ENCODE measurements at regions not wholly inside any gene's neighbourhood (a gene's known extent, or its start where the extent isn't known, plus 50 kb on each side); places are given as distances from the start of the nearest gene placed in this dataset.

DNA sequence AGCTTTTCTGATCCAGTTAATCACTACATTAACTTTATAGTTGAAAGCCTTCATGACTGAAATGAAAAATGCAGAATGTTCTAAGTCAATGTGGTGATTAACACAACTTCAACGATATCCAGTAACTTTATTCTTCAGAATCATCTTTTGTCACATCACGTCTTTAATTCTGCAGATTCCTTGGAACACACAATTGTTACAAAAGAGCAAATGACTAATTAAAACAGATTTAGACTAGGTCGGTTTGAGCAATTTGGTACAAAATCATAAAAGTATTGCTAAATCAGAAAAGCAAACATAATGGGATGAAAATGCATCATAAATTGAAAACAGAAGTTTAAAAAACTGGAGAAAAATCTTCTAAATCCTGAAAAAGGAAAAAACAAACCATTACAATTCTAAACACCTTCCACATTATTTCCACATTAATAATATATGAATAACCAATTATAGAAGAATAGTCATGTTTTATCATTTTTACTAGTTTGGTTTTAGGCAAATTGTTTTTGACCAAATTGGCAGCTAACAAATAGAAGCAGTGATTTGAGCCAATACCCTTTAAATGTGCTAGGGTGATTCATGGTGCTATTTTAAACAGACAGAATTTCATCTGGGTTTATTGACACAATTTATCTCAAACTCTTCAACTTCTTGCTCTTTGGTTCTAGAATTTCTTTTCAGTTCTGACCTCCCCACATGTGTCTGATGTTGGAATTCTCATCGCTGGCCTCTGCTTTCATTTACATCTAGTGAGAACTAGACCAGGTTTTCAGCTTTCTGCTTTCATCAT, 468.1 kb upstream of the PTBP2 start:
- Histone ChIP-seq H3K27me3 (ENCODE audit: insufficient read depth, poor library complexity, severe bottlenecking) (no peaks in the 10 kb centered on the region), H3K9me3 (ENCODE audit: severe bottlenecking) (no peaks in the 10 kb centered on the region), H3K4me1 (ENCODE audit: insufficient read depth, poor library complexity, severe bottlenecking) (no peaks in the 10 kb centered on the region), H3K36me3 (ENCODE audit: low read depth) (no peaks in the 10 kb centered on the region), H3K27ac (ENCODE audit: poor library complexity, severe bottlenecking) (no peak overlapping the region), H3K4me3 (ENCODE audit: severe bottlenecking) (no peak overlapping the region)
- TF ChIP-seq, protein P1, sequence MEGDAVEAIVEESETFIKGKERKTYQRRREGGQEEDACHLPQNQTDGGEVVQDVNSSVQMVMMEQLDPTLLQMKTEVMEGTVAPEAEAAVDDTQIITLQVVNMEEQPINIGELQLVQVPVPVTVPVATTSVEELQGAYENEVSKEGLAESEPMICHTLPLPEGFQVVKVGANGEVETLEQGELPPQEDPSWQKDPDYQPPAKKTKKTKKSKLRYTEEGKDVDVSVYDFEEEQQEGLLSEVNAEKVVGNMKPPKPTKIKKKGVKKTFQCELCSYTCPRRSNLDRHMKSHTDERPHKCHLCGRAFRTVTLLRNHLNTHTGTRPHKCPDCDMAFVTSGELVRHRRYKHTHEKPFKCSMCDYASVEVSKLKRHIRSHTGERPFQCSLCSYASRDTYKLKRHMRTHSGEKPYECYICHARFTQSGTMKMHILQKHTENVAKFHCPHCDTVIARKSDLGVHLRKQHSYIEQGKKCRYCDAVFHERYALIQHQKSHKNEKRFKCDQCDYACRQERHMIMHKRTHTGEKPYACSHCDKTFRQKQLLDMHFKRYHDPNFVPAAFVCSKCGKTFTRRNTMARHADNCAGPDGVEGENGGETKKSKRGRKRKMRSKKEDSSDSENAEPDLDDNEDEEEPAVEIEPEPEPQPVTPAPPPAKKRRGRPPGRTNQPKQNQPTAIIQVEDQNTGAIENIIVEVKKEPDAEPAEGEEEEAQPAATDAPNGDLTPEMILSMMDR (IDR thresholded peaks at IDR 0.05; ENCODE audit: poor library complexity, severe bottlenecking), result no peak
- DNase-seq (ENCODE audit: low spot score) (no peak), ATAC-seq (ENCODE audit: low read depth) (no peak)

- Histone ChIP-seq H3K4me1 (ENCODE audit: insufficient read depth, poor library complexity, severe bottlenecking) (no peaks in the 10 kb centered on the region), H3K36me3 (ENCODE audit: low read depth) (no peaks in the 10 kb centered on the region), H3K4me3 (ENCODE audit: severe bottlenecking) (no peak overlapping the region), H3K27ac (ENCODE audit: poor library complexity, severe bottlenecking) (no peak overlapping the region), H3K27me3 (ENCODE audit: insufficient read depth, poor library complexity, severe bottlenecking) (no peaks in the 10 kb centered on the region), H3K9me3 (ENCODE audit: severe bottlenecking) (no peaks in the 10 kb centered on the region)
- ATAC-seq (ENCODE audit: low read depth), result no peak
- TF ChIP-seq, protein P1 (IDR thresholded peaks at IDR 0.05; ENCODE audit: poor library complexity, severe bottlenecking), result no peak
- no peak for DNase-seq (ENCODE audit: low spot score)
Observed at GRCh38 chr1:96256130-96256790, 465.3 kb upstream of the PTBP2 start.

- ATAC-seq (ENCODE audit: low read depth), result no peak
- Histone ChIP-seq H3K27me3 (ENCODE audit: insufficient read depth, poor library complexity, severe bottlenecking) (no peaks in the 10 kb centered on the region), H3K4me3 (ENCODE audit: severe bottlenecking) (no peak overlapping the region), H3K4me1 (ENCODE audit: insufficient read depth, poor library complexity, severe bottlenecking) (no peaks in the 10 kb centered on the region), H3K9me3 (ENCODE audit: severe bottlenecking) (no peaks in the 10 kb centered on the region), H3K36me3 (ENCODE audit: low read depth) (no peaks in the 10 kb centered on the region), H3K27ac (ENCODE audit: poor library complexity, severe bottlenecking) (no peak overlapping the region)
- DNase-seq (ENCODE audit: low spot score), result no peak
- TF ChIP-seq, protein P1 (IDR thresholded peaks at IDR 0.05; ENCODE audit: poor library complexity, severe bottlenecking), result no peak
Observed at GRCh38 chr1:96259399-96259798, 462.2 kb upstream of the PTBP2 start.

GRCh38 chr1:96281491-96281890, 440.1 kb upstream of the PTBP2 start:
- H3K9me3 ChIP-seq (ENCODE audit: severe bottlenecking), result no peaks in the 10 kb centered on the region
- no peaks in the 10 kb centered on the region for H3K27me3 ChIP-seq (ENCODE audit: insufficient read depth, poor library complexity, severe bottlenecking)
- H3K4me1 ChIP-seq (ENCODE audit: insufficient read depth, poor library complexity, severe bottlenecking), result no peaks in the 10 kb centered on the region
- no peak overlapping the region for H3K4me3 ChIP-seq (ENCODE audit: severe bottlenecking)
- DNase-seq (ENCODE audit: low spot score) (no peak), ATAC-seq (ENCODE audit: low read depth) (no peak)
- H3K36me3 ChIP-seq (ENCODE audit: low read depth), result no peaks in the 10 kb centered on the region
- H3K27ac ChIP-seq (ENCODE audit: poor library complexity, severe bottlenecking), result no peak overlapping the region
- TF ChIP-seq, protein P1 (IDR thresholded peaks at IDR 0.05; ENCODE audit: poor library complexity, severe bottlenecking), result no peak

DNA sequence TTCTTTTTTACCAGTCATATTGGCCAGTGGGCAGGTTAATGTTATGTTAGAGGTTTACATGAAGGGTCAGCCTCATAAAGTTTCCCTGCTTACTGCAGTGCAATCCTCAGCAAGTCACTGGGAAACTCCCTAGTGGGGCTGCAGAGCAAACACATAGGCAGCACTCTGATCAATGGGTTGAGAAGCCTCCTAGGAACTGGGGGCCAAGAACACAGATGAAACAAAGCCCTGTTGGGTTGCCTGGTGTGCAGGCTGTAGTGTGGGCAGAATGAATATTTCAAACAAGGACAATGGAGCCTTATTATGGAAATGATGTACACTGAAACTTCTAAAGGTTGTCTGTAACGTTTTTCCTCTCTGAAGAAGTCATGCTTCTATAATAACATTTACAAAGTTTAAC, 431.6 kb upstream of the PTBP2 start:
- H3K9me3 ChIP-seq (ENCODE audit: severe bottlenecking), result no peaks in the 10 kb centered on the region
- ATAC-seq (ENCODE audit: low read depth) (no peak), DNase-seq (ENCODE audit: low spot score) (no peak)
- TF ChIP-seq, protein P1 (IDR thresholded peaks at IDR 0.05; ENCODE audit: poor library complexity, severe bottlenecking), result no peak
- no peaks in the 10 kb centered on the region for H3K36me3 ChIP-seq (ENCODE audit: low read depth)
- no peaks in the 10 kb centered on the region for H3K27me3 ChIP-seq (ENCODE audit: insufficient read depth, poor library complexity, severe bottlenecking)
- no peak overlapping the region for H3K4me3 ChIP-seq (ENCODE audit: severe bottlenecking)
- no peak overlapping the region for H3K27ac ChIP-seq (ENCODE audit: poor library complexity, severe bottlenecking)
- H3K4me1 ChIP-seq (ENCODE audit: insufficient read depth, poor library complexity, severe bottlenecking), result peaks cover 10% of the 10 kb centered on the region
